ENCODE measurements at regions not wholly inside any gene's neighbourhood (a gene's known extent, or its start where the extent isn't known, plus 50 kb on each side); places are given as distances from the start of the nearest gene placed in this dataset.

GRCh38 chr6:11450037-11450436 is 87.5 kb upstream of the TMEM170B start:
- no peak for TF ChIP-seq EZH2 (optimal IDR thresholded peaks at IDR 0.05; ENCODE audit: low read depth, low read length)
- DNase-seq: no peak
- Histone ChIP-seq H3K79me2 (ENCODE audit: low read length) (no peaks in the 10 kb centered on the region), H3K36me3 (replicated peaks; ENCODE audit: insufficient read depth, low read length) (no peaks in the 10 kb centered on the region), H3K9me2 (replicated peaks; ENCODE audit: insufficient read depth, low read length) (no peaks in the 10 kb centered on the region), H3K9me3 (replicated peaks; ENCODE audit: insufficient read depth, low read length) (no peaks in the 10 kb centered on the region), H4K20me1 (ENCODE audit: insufficient read depth, low read length) (no peaks in the 10 kb centered on the region), H3K27me3 (replicated peaks; ENCODE audit: insufficient read depth, low read length) (no peaks in the 10 kb centered on the region), H3K4me3 (ENCODE audit: low read length) (no peak overlapping the region), H2AFZ (ENCODE audit: low read length) (no peak overlapping the region), H3F3A (ENCODE audit: insufficient read depth, low read length) (0 out of 2 replicates have a peak, but pooled peaks cover 2% of the 10 kb centered on the region), H3K9ac (ENCODE audit: low read length) (no peak overlapping the region), H3K27ac (ENCODE audit: low read length) (no peak overlapping the region), H3K4me1 (ENCODE audit: low read length) (peaks cover 3% of the 10 kb centered on the region; the same call in 1 of the 2 replicates), H3K4me2 (ENCODE audit: low read depth, low read length) (no peak overlapping the region)

GRCh38 chr6:11449408-11449807 is 88.1 kb upstream of the TMEM170B start:
- Histone ChIP-seq H3K9ac (ENCODE audit: low read length) (no peak overlapping the region), H3K79me2 (ENCODE audit: low read length) (no peaks in the 10 kb centered on the region), H3K27ac (ENCODE audit: low read length) (no peak overlapping the region), H3K9me2 (replicated peaks; ENCODE audit: insufficient read depth, low read length) (no peaks in the 10 kb centered on the region), H3F3A (ENCODE audit: insufficient read depth, low read length) (peaks cover 8% of the 10 kb centered on the region; the same call in 1 of the 2 replicates), H3K27me3 (replicated peaks; ENCODE audit: insufficient read depth, low read length) (no peaks in the 10 kb centered on the region), H4K20me1 (ENCODE audit: insufficient read depth, low read length) (no peaks in the 10 kb centered on the region), H3K4me1 (ENCODE audit: low read length) (peaks cover 8% of the 10 kb centered on the region), H3K4me2 (ENCODE audit: low read depth, low read length) (no peak overlapping the region), H2AFZ (ENCODE audit: low read length) (no peak overlapping the region), H3K9me3 (replicated peaks; ENCODE audit: insufficient read depth, low read length) (no peaks in the 10 kb centered on the region), H3K4me3 (ENCODE audit: low read length) (no peak overlapping the region), H3K36me3 (replicated peaks; ENCODE audit: insufficient read depth, low read length) (no peaks in the 10 kb centered on the region)
- no peak for TF ChIP-seq EZH2 (optimal IDR thresholded peaks at IDR 0.05; ENCODE audit: low read depth, low read length)
- no peak for TF ChIP-seq EZH2phosphoT487 (IDR thresholded peaks at IDR 0.05; ENCODE audit: low read length)
- TF ChIP-seq, protein P1, sequence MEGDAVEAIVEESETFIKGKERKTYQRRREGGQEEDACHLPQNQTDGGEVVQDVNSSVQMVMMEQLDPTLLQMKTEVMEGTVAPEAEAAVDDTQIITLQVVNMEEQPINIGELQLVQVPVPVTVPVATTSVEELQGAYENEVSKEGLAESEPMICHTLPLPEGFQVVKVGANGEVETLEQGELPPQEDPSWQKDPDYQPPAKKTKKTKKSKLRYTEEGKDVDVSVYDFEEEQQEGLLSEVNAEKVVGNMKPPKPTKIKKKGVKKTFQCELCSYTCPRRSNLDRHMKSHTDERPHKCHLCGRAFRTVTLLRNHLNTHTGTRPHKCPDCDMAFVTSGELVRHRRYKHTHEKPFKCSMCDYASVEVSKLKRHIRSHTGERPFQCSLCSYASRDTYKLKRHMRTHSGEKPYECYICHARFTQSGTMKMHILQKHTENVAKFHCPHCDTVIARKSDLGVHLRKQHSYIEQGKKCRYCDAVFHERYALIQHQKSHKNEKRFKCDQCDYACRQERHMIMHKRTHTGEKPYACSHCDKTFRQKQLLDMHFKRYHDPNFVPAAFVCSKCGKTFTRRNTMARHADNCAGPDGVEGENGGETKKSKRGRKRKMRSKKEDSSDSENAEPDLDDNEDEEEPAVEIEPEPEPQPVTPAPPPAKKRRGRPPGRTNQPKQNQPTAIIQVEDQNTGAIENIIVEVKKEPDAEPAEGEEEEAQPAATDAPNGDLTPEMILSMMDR (IDR thresholded peaks at IDR 0.05; ENCODE audit: low read length): no peak
- DNase-seq: no peak

DNA sequence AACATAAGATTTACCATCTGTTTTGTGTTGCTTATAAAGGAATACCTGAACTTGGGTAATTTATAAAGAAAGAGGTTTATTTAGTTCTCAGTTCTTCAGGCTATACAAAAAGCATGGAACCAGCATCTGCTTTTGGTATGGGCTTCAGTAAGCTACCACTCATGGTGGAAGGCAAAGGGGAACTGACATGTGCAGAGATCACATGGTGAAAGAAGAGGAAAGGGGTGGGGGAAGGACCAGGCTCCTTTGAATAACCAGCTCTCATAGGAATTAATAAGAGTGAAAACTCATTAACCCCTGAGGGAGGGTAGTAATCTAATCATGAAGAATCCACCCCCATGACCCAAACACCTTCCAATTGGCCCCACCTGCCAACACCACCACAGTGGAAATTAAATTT is 89.5 kb upstream of the TMEM170B start:
- Histone ChIP-seq H3K9me2 (replicated peaks; ENCODE audit: insufficient read depth, low read length) (no peaks in the 10 kb centered on the region), H3K9me3 (replicated peaks; ENCODE audit: insufficient read depth, low read length) (no peaks in the 10 kb centered on the region), H4K20me1 (ENCODE audit: insufficient read depth, low read length) (no peaks in the 10 kb centered on the region), H3K9ac (ENCODE audit: low read length) (no peak overlapping the region), H3K27me3 (replicated peaks; ENCODE audit: insufficient read depth, low read length) (no peaks in the 10 kb centered on the region), H3F3A (ENCODE audit: insufficient read depth, low read length) (peaks cover 10% of the 10 kb centered on the region; the same call in 1 of the 2 replicates), H3K27ac (ENCODE audit: low read length) (no peak overlapping the region), H3K79me2 (ENCODE audit: low read length) (no peaks in the 10 kb centered on the region), H3K36me3 (replicated peaks; ENCODE audit: insufficient read depth, low read length) (no peaks in the 10 kb centered on the region), H2AFZ (ENCODE audit: low read length) (no peak overlapping the region), H3K4me1 (ENCODE audit: low read length) (peaks cover 10% of the 10 kb centered on the region), H3K4me2 (ENCODE audit: low read depth, low read length) (no peak overlapping the region), H3K4me3 (ENCODE audit: low read length) (no peak overlapping the region)
- no peak for DNase-seq
- no peak for TF ChIP-seq EZH2 (optimal IDR thresholded peaks at IDR 0.05; ENCODE audit: low read depth, low read length)

GRCh38 chr6:11447265-11447664 is 90.3 kb upstream of the TMEM170B start:
- peaks cover 10% of the 10 kb centered on the region for H3K4me1 ChIP-seq (ENCODE audit: low read length)
- peaks cover 10% of the 10 kb centered on the region; the same call in 1 of the 2 replicates for H3F3A ChIP-seq (ENCODE audit: insufficient read depth, low read length)
- no peak overlapping the region for H3K27ac ChIP-seq (ENCODE audit: low read length)
- TF ChIP-seq, protein P1 (IDR thresholded peaks at IDR 0.05; ENCODE audit: low read length): no peak
- no peak for TF ChIP-seq EZH2phosphoT487 (IDR thresholded peaks at IDR 0.05; ENCODE audit: low read length)
- no peak for TF ChIP-seq EZH2 (optimal IDR thresholded peaks at IDR 0.05; ENCODE audit: low read depth, low read length)
- H3K9ac ChIP-seq (ENCODE audit: low read length): no peak overlapping the region
- H3K27me3 ChIP-seq (replicated peaks; ENCODE audit: insufficient read depth, low read length): no peaks in the 10 kb centered on the region
- no peak for DNase-seq
- H4K20me1 ChIP-seq (ENCODE audit: insufficient read depth, low read length): no peaks in the 10 kb centered on the region
- H3K9me3 ChIP-seq (replicated peaks; ENCODE audit: insufficient read depth, low read length): no peaks in the 10 kb centered on the region
- H3K36me3 ChIP-seq (replicated peaks; ENCODE audit: insufficient read depth, low read length): no peaks in the 10 kb centered on the region
- H3K79me2 ChIP-seq (ENCODE audit: low read length): no peaks in the 10 kb centered on the region
- no peaks in the 10 kb centered on the region for H3K9me2 ChIP-seq (replicated peaks; ENCODE audit: insufficient read depth, low read length)
- H3K4me2 ChIP-seq (ENCODE audit: low read depth, low read length): no peak overlapping the region
- no peak overlapping the region for H3K4me3 ChIP-seq (ENCODE audit: low read length)
- no peak overlapping the region for H2AFZ ChIP-seq (ENCODE audit: low read length)
